HG03039 (cell line): ENCODE measurements at regions not wholly inside any gene's neighbourhood (a gene's known extent, or its start where the extent isn't known, plus 50 kb on each side); places are given as distances from the start of the nearest gene placed in this dataset.

Source experiments
- ATAC-seq: cut with Tn5 transposase; IDR thresholded peaks from one replicate; pipeline ENCODE4 v1.9.1; 2021; ENCODE audit warnings: mild to moderate bottlenecking, moderate library complexity; ENCODE audit not compliant: unreplicated experiment

GRCh38 chr20:50387996-50388332, 122.2 kb upstream of the PTPN1 start:
- ATAC-seq = no peak

- no peak for ATAC-seq
Observed at GRCh38 chr20:50388733-50389437, 121.3 kb upstream of the PTPN1 start.

GRCh38 chr20:50389438-50389807, 120.8 kb upstream of the PTPN1 start:
- no peak for ATAC-seq

- ATAC-seq = no peak
Observed at GRCh38 chr20:50389808-50390684, 120.1 kb upstream of the PTPN1 start.

- no peak for ATAC-seq
Observed at GRCh38 chr20:50390685-50391443, 119.3 kb upstream of the PTPN1 start.

GRCh38 chr20:50391444-50392137, 118.6 kb upstream of the PTPN1 start:
- no peak for ATAC-seq

GRCh38 chr20:50392138-50392866, 117.9 kb upstream of the PTPN1 start:
- ATAC-seq = no peak

- ATAC-seq = no peak
Observed at GRCh38 chr20:50393242-50393641, 116.9 kb upstream of the PTPN1 start.

GRCh38 chr20:50393990-50394561, 116.1 kb upstream of the PTPN1 start:
- no peak for ATAC-seq

- ATAC-seq = no peak
Observed at GRCh38 chr20:50394569-50394968, 115.6 kb upstream of the PTPN1 start.

GRCh38 chr20:50395251-50395729, 114.9 kb upstream of the PTPN1 start:
- ATAC-seq = no peak

GRCh38 chr20:50395914-50396488, 114.2 kb upstream of the PTPN1 start:
- no peak for ATAC-seq

- ATAC-seq = no peak
Observed at GRCh38 chr20:50396623-50397022, 113.6 kb upstream of the PTPN1 start.

GRCh38 chr20:50397058-50397457, 113.1 kb upstream of the PTPN1 start:
- no peak for ATAC-seq

GRCh38 chr20:50398064-50398463, 112.1 kb upstream of the PTPN1 start:
- no peak for ATAC-seq

GRCh38 chr20:50398471-50398820, 111.7 kb upstream of the PTPN1 start:
- ATAC-seq = no peak

GRCh38 chr20:50398821-50399554, 111.2 kb upstream of the PTPN1 start:
- no peak for ATAC-seq

GRCh38 chr20:50399555-50399916, 110.6 kb upstream of the PTPN1 start:
- ATAC-seq = no peak
